Hematopoietic multipotent progenitor cell treated with erythropoietin and hydrocortisone succinate and interleukin-3 and kit ligand, for 8 days (in vitro differentiated cells): ENCODE measurements at regions not wholly inside any gene's neighbourhood (a gene's known extent, or its start where the extent isn't known, plus 50 kb on each side); places are given as distances from the start of the nearest gene placed in this dataset.
A peak's percentile ranks its signal among the peaks of the same experiment; 100 is the strongest.

Experiments used
- DNase-seq: peaks from one replicate; pipeline ENCODE4 v3.0.0-alpha.2; 2015

GRCh38 chr2:43031471-43032212, 194.8 kb downstream of the ZFP36L2 start:
- no peak for DNase-seq

DNA sequence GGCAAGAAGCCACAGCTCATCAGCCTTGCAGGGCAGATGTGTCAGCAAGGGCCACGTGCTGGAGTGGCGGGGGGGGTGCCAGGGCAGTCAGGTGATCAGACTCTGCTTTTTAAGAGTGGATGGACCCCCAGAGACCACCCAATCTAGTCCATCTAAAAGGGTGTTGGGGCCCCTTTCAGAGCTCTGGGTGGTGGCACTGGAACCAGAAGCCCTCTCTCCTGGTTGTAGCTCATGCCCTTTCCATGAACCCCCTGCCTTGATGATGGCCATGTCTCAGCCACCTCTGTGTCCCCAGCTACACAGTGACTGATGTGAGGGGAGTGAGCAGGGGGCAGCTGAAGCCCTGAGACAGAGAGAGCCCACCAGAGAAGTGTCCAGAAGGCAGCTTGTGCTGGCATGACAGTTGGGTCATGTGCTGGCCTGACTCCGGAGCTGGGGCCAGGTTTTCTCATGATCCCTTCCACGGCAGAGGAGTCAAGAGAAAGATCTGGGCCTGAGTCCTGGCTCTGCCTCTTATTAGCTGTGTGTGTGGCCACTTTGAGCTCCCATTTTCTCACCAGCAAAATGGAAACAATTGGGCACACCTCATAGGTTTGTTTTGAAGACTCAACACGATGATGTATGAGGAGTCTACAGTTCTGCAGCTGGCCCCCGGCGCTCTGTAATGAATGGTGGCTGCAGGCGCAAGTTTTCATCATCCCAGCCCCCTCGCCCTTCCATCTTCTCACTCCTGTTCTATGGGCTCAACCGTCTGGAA, 195.7 kb downstream of the ZFP36L2 start:
- no peak for DNase-seq

DNA sequence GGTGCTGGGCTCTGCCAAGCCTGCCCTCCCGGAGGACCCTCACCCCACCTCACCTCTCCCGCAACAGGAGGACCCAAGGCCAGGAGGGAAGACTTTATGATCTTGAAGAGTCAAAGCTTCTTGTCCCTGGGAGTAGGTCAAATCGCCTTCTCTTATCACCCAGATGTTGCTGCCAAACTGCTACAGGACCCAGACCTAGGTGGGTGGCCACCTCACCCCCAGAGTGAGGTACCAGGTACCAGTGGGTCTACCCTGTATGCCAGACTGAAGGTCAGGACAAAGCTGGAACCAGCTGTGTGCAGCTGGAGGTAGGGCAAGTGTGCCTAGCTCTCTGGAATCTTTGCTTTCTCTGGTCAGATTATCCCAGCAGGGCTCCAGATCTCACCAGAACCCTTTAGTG, 197.2 kb downstream of the ZFP36L2 start:
- DNase-seq: no peak

GRCh38 chr2:43028188-43028587, 198.2 kb downstream of the ZFP36L2 start:
- no peak for DNase-seq

- DNase-seq: no peak
Measured at GRCh38 chr2:43027097-43027873, 199.1 kb downstream of the ZFP36L2 start.

DNA sequence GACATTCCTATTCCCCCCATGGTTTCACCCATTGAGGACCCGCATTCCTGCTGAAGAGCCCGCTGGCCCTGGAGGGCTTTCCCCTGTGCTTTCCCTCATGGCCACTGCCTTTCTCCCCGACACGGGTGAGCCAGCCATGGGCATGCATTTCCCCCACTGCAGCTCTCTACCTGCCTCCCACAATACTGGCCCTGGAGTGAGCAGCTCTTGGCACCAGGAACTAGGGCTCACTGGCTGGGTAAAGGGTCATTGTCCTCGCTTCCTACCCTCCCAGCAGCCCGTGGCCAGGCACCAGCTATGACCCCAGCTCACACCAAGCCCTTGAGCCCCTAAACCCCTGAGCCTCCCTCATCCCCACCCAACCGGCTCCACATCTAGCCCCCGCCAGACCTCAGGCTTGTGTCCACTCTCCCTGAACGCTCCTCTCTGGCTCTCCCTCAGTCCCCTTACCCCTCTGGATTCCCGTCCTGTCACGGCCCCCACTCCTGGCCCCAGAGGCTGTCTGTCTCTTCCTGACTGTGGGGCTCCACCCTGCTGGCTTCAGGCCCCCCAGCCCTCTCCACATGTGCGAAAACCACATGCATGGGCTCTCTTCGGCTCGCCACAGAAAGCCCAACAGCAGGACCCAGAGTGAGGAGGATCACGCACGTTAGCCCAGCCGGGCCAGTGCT, 199.8 kb downstream of the ZFP36L2 start:
- no peak for DNase-seq

DNA sequence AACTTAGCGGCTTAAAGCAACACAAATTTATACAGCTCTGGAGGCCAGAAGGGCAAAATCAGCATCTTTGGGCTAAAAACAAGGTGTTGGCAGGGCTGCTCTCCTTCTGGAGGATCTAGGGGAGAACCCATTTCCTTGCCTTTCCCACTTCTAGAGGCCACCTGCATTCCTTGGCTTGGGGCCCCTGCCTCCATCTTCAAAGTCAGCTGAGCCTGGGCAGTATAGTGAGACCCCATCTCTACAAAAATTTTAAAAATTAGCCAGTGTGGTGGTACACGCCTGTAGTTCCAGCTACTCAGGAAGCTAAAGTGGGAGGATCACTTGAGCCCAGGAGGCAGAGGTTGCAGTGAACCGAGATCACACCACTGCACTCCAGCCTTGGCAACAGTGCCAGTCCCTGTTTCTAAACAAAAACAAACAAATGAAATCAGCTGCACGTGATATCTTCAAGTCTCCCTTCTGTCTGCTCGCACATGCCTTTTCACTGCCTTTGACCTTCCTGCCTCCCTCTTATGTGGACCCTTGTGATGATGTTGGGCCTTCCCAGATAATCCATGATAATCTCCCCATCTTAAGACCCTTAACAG, 200.6 kb downstream of the ZFP36L2 start:
- no peak for DNase-seq

GRCh38 chr2:43024515-43025011, 201.8 kb downstream of the ZFP36L2 start:
- peak; percentile 48 for DNase-seq

DNA sequence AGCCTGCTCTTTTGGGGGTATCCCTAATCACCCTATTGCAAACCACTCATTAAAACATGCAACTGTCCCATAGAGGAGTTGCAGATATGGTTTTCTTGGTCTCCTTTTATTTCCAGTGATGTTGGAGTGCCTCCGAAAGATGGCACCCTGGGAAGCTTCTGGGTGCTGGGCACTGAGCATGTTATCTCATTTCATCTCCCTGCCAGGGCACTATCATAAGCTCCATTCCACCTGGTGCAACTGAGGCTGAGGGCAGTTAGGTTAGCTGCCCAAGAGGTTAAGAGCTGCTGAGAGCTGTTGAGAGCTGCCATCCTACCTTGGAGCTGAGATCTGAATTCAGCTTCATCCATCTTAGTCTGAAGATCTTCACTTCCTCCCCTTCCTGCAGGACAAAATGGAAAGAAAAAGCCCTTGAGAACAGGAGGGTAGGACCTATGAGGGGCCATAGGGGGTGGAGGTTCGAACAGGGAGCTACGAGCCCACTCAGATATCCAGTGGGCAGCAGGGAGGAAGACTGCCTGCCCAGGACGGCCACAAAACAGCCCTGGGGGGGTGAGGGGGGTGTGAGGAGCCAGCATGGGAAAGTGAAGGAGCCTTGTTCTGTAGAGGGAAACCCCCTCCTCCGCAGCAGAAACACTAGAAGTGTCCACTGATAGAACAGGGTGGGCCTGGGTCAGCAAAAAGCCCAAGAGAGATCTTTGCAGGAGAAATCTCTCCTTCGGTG, 202.5 kb downstream of the ZFP36L2 start:
- DNase-seq: no peak

GRCh38 chr2:43022896-43023295, 203.5 kb downstream of the ZFP36L2 start:
- DNase-seq: no peak

GRCh38 chr2:43021791-43022509, 204.5 kb downstream of the ZFP36L2 start:
- DNase-seq: peak; percentile 54

GRCh38 chr2:43020990-43021669, 205.3 kb downstream of the ZFP36L2 start:
- no peak for DNase-seq

DNA sequence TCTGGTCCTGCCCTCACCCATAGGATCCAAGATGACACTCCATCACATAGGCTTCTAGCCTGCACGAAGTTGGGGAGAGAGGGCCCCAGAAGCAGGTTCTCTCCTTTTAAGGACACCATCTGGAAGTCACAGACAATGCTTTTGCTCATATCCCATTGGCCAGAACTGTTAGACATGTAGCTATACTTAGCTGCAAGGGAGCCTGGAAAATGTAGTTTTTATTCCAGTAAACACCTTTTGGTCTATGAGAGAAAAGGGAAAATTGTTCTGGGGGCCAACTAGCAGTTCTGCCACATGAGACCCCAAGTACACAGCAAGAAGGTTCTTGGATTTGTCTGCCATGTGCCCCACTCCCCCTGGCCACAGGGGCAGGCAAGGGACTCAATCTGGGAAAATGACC, 206.1 kb downstream of the ZFP36L2 start:
- no peak for DNase-seq

- DNase-seq: no peak
Measured at GRCh38 chr2:43019536-43020183, 206.7 kb downstream of the ZFP36L2 start.

- DNase-seq: no peak
Measured at GRCh38 chr2:43019025-43019367, 207.4 kb downstream of the ZFP36L2 start.

- DNase-seq: no peak
Measured at GRCh38 chr2:43018179-43019024, 208.0 kb downstream of the ZFP36L2 start.

- no peak for DNase-seq
Measured at GRCh38 chr2:43013821-43014345, 212.5 kb downstream of the ZFP36L2 start.

DNA sequence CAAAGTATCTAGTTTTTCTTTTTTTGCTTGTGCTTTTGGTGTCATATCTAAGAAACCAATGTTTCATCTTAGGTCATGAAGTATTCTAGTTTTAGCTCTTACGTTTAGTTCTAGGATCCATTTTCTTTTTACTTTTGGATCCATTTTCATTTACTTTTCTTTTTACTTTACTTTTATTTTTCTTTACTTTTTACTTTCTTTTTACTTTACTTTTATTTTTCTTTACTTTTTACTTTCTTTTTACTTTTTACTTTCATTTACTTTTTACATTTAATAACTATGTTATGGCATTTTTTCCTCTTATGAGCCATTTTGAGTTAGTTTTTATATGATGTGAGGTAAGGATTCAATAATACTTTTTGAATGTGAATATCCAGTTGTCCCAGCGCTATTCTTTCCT, 213.4 kb downstream of the ZFP36L2 start:
- no peak for DNase-seq

- peak; percentile 65 for DNase-seq
Measured at GRCh38 chr2:43011158-43011491, 215.3 kb downstream of the ZFP36L2 start.
